ENCODE measurements at regions not wholly inside any gene's neighbourhood (a gene's known extent, or its start where the extent isn't known, plus 50 kb on each side); places are given as distances from the start of the nearest gene placed in this dataset.

GRCh38 chr14:97318380-97318779, 521.2 kb downstream of the VRK1 start:
- no peak for TF ChIP-seq TEAD4 (IDR thresholded peaks at IDR 0.05)
- TF ChIP-seq MAX (IDR thresholded peaks at IDR 0.05), result no peak
- TF ChIP-seq RAD21 (IDR thresholded peaks at IDR 0.05; ENCODE audit: low read depth), result no peak
- no peak for TF ChIP-seq ZBTB7A (IDR thresholded peaks at IDR 0.05; ENCODE audit: low read depth)
- TF ChIP-seq NFIC (IDR thresholded peaks at IDR 0.05), result no peak
- no peak for TF ChIP-seq TAF1 (IDR thresholded peaks at IDR 0.05; ENCODE audit: low read depth)
- TF ChIP-seq CEBPB (IDR thresholded peaks at IDR 0.05), result no peak
- TF ChIP-seq FOXM1 (IDR thresholded peaks at IDR 0.05; ENCODE audit: borderline replicate concordance, low read depth), result no peak
- no peak for TF ChIP-seq REST (IDR thresholded peaks at IDR 0.05; ENCODE audit: low read depth)
- no peak for TF ChIP-seq EGR1 (IDR thresholded peaks at IDR 0.05)
